Right renal cortex interstitium (tissue), 3 donors: ENCODE measurements at regions not wholly inside any gene's neighbourhood (a gene's known extent, or its start where the extent isn't known, plus 50 kb on each side); places are given as distances from the start of the nearest gene placed in this dataset.

Experiments used
- DNase-seq, 3 donors: peaks; one replicate each; pipeline ENCODE4 v3.0.0-alpha.2; 2013; ENCODE audit warnings: low read depth in 3 of 3, low spot score in 2 of 3

GRCh38 chr6:15996030-15996429 is 132.9 kb upstream of the MYLIP start:
- DNase-seq: no peak

- DNase-seq: no peak
Observed at GRCh38 chr6:15995493-15995892, 133.4 kb upstream of the MYLIP start.

GRCh38 chr6:15994814-15995459 is 133.9 kb upstream of the MYLIP start:
- no peak for DNase-seq

DNA sequence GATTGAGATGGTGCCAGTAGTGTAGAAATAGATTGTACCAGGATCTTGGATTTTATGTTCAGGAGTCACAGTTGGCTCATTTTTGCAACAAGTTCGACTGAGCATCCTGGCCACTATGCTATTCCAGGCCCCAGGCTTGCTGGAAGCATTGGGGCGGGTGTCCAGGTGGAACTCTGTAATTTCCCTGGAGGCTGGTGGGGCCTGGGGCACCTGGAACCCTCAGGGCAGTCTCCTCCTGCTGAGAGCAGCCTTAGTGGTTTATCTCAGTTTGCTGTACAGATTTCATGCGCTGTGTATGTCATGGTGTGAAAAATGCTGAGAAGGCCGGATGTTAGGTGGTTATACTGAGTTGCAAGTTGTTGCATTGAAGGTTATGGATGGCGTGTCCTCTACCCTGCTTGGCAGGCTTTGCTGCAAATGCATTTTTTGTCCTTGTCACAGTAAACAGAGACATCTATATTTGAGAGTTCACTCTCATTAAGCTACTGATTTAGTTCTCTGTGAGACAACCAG is 135.1 kb upstream of the MYLIP start:
- no peak for DNase-seq

- no peak for DNase-seq
Observed at GRCh38 chr6:15990179-15990578, 138.7 kb upstream of the MYLIP start.

DNA sequence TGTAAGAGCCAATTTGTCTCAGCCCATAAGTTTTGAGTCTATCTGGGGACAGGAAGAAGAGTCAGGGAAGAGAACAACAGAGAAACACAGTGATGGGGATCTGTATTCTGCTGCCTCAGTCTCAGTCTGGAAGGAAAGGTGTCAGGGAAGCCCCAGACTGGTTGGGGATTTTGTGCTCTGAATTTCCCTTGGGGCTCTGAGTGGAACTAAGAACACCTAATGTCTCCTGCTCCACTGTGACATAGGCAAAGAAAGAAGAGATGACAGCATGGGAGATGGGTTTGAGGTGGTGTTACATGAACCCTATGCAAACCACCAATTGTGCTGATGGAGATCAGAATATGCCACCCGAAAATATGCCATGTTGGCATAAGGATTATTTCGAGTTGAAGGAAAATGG is 139.5 kb upstream of the MYLIP start:
- DNase-seq: no peak

- DNase-seq: no peak
Observed at GRCh38 chr6:15987569-15987968, 141.3 kb upstream of the MYLIP start.

DNA sequence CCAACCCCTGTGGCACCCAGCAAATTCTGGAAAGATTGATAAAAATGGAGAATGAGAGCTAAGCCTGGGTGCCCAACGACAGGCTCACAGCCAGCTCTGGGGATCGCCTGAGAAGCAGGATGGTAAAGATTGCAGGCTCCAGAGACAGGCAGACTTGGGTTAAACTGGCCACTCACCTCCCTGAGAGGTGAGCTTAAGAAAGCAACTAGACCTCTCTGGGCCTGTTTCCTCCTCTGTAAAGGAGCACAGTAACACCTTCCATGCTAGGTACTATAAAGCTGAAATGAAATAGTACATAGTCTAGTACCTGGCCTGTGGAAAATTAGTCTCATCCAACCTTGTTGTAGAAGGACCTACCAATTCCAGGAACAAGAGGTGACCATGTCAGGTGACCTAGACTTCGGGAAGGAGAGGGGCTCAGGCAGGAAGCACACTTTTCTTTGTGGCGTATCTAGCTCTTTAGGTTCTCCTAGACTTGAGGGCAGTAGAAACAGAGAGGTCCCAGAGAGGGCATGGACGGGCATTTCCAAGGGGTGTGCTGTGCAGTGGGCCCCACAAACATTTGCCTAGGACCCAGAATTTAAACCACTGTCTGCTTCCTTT is 142.8 kb upstream of the MYLIP start:
- DNase-seq: no peak

DNA sequence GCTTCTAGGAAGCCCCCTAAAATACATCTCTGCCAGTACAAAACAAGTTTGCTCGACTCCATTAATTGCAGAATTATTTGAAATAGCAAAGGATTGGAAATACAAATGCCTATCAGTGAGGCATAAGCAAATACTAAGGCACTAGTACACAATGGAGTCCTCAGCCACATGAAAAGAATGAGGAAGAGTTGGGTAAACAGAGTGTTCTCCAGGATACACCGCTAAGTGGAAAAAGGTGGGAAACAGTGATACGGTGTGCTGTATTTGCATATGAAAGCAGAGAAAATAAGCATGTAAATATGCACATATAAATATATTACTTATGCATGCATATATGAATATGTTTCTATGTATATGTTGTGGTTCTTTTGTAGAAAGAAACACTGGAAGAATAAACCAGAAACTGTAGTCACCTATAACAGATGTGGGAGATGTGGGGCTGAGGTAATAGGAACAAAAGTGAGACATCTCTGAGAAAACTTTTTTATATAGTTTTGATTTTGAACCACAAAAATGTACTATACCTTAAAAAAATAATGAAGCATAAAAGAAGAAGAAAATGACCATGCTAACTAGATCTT is 143.4 kb upstream of the MYLIP start:
- DNase-seq: no peak

DNA sequence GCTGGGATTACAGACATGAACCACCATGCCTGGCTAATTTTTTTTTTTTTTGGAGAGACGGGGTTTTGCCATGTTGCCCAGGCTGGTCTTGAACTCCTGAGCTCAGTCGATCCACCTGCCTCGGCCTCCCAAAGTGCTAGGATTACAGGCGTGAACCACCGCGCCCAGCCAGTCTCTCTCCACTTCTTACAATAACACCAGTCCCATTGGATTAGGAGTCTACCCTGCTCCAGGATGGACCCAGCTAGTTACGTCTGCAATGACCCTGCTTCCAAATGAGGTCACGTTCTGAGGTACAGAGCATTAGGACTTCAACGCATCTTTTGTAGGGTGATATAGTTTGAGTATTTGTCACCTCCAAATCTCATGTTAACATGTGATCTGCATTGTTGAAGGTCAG is 146.9 kb upstream of the MYLIP start:
- no peak for DNase-seq

GRCh38 chr6:15980801-15981200 is 148.1 kb upstream of the MYLIP start:
- no peak for DNase-seq

DNA sequence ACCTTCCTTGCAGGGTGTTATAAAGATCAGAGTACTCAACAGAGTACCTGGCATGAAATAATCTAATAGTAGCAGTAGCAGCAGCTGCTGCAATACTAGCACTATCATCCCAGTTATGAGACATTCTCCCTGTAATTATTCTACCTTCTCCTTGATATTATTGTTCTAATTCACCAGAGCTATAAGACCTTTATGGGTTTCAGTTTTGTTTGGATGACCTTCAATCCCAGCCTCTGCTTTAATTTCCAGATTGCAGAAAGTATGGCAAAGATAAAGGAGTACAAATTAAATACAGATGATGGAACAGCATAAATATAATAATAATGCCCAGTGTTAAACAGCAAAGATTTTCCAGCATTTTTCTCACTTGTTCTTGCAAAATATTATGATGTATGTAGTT is 150.5 kb upstream of the MYLIP start:
- no peak for DNase-seq

DNA sequence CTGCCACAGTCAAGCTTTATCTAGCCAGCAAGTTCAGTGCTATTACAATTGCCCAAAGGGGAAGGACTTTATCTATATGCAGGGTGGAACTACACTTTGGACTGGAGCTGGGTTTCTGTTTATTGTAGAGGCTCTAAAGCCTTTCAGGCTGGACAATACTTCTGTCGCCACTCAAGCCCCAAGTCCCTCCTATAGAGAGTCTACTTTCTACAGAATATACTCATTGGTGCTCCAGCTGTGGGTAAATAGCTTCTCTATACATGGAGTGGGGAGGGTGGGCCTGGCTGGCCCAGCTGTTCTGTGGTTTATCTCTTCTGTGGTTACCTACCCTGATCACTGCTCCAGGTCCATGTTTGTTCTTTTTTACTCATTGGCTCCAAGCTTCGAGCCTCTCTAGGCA is 151.8 kb upstream of the MYLIP start:
- no peak for DNase-seq

DNA sequence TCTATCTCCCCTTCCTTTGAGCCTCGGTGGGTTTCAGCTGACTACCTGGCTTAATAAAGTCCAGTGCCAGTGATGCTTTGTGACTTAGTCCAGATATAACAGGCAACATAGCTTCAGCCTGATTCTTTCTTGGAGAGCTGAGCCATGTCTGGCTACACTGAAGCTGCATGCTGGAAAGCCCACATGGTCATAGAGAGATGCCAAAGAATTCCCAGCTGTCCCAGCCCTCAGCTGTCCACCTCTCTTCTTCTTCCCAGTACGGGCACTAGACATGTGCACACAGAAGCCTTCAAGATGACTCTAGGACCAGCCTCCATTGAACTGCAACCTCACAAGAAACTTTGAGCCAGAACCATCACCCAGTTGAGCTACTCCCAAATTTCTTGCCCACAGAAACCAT is 154.1 kb upstream of the MYLIP start:
- DNase-seq: no peak

GRCh38 chr6:15970517-15970916 is 158.4 kb upstream of the MYLIP start:
- DNase-seq: no peak

DNA sequence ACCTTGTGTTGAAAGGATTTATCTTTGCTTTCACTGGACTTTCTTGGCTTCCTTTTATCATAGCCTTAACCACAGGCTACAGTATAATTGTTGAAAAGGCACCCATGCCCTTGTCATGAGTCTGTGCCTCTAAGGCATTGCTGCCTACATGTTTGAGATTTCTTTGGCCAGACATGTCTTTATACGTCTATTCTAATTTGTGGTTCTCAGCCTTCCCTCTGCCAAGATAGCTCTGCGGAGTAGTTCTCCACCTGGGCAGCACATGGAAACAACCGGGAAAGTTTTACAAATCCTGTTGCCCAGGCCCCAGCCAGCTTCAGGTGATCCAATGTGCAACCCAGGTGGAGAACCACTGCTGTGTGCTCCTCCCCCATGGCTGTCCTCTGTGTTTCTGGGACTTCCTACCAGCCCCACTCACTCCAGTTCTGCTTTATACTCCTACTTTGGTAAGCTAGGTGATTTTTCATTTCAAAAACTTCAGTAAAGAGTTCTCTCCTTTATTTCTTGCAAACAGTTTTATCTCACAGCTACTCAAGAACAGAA is 159.6 kb upstream of the MYLIP start:
- DNase-seq: no peak

- no peak for DNase-seq
Observed at GRCh38 chr6:15968519-15968918, 160.4 kb upstream of the MYLIP start.

DNA sequence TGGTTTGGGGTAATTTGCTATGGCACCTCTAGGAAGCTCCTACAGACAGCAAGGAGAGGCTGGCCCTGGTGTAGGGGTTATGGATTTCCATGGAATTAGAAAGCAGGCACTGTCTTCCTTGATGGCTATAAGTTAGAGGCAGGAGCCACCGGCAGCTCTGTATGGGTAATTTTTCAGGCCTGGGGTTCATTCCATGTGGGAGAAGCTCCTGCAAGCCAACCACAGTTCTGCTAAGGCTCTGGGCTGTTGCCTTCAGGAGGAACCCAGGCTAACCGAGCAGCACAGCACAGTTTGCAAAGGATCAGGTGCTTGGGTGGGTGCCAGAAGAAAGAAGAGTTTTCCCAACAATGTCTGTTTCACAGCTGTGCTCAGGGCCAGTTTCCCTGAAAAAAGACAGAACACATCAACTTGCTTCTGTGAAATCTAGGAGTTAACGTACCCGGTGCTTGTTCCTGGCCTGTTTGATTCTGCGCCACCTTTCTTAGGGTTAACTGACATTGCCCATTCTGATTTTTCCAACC is 162.8 kb upstream of the MYLIP start:
- no peak for DNase-seq

GRCh38 chr6:15962449-15962764 is 166.5 kb upstream of the MYLIP start:
- DNase-seq: no peak

GRCh38 chr6:15961635-15962448 is 167.0 kb upstream of the MYLIP start:
- DNase-seq: no peak
